HTR-8/SVneo (cell line): ENCODE measurements at regions not wholly inside any gene's neighbourhood (a gene's known extent, or its start where the extent isn't known, plus 50 kb on each side); places are given as distances from the start of the nearest gene placed in this dataset.
"Not testable (repeated sequence)": the region's sequence is repeated elsewhere in the genome, so short reads cannot be mapped to it uniquely, and the experiment has no call there.

ENCODE experiments used
- DNase-seq: peaks from one replicate; pipeline ENCODE4 v3.0.0; 2011; ENCODE audit warnings: low spot score, mixed read lengths; ENCODE audit not compliant: insufficient read length
- FAIRE-seq: peaks from 2 replicates; lab custom pipeline; 2011; peaks lifted over from hg19 to GRCh38; lab: Jason Lieb, UNC

DNA sequence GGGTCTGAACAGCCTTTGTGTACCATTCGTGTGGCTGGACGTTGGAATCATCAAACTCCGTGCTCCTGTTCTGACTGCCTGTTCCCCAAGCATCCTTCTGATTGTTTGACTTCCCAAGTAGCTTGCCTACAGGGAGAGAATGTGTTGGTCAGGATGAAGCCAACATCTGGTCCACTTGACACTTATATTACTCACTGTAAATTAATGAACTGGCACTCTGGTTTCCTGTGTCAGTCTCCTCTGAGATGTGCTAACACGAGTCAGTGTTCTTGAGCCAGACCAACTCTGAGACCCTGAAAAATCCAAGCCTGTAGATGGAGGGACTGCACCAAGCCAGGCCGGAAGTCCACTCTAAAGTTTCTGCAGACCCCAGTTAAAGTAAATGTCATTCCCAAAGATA, 440.9 kb downstream of the ZNF516 start:
- FAIRE-seq: no peak

DNA sequence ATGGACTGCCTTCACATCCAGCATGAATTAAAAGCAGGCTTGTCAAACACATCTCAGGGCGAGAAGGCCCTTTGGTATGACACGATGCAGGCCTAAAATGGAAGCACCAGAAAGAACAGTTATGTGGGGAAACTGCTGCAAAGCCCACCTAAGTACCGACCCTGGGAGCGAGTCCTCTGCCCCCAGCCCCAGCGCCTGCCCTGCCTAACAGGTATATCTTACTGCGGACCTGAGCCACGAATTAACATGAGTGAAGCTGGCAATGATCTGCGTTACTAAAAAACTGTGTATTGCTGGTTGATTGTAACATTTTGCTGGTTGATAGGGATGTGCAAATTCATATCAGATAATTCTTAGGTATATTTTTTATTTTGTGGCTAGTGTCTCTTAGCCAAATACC, 441.5 kb downstream of the ZNF516 start:
- no peak for DNase-seq
- FAIRE-seq: no peak

More for the DNA sequence above, 440.9 kb downstream of the ZNF516 start:
- DNase-seq: no peak

DNA sequence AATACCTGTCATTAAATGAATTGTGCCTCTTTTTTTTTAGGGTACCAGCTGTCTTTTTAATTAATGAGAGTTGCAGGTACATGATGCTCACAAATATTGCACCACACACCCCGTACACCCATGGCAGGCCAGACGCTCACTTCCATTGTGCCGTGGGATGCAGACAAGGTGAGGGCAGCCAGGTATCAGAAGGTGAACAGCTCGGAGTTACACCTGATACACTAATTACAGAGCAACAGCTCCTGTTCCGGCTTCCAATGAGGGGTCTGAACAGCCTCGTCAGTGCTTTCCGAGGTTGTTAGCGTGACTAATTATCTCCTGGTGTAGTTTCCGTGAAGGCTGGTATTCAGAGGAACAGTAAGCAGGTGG, 442.8 kb downstream of the ZNF516 start:
- DNase-seq (no peak), FAIRE-seq (no peak)

DNA sequence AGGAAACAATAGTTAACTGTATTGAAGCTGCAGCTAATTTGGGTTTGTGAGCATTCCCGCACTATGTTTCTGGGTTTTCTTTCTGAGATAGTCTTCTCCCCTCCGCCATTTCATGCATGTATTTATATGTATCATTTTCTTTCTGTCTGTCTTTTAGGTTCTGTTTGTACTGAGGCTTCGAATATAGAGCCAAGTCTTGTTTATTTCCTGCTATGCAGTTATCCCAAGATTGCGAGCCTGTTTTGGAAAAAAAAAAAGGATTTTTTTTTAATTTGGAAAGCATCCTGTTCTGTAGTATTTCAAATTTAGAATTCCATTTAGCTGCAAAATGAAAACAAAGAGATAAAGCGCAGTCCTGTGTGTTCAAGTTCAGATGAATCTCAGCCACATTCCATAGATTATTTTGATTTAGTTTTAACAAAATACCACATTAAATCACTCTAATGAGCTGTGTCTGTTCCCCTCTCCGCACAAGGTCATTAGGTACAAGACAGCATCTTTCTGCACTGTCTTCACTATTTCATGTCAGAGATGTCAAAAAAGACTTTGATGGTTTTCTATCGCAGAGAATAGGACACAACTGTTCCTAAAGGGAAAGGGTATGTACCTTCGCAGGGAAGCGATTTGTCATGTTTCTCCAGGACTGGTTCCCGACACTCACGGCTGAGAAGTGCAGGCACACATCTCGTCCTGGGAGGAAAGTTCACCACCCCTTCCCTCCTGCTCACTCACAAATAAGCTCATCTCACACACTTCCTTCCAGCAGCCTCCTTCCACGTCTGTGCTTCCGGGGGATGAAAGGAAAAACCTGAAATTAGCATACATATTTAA, 443.4 kb downstream of the ZNF516 start:
- FAIRE-seq: no peak
- no peak for DNase-seq

DNA sequence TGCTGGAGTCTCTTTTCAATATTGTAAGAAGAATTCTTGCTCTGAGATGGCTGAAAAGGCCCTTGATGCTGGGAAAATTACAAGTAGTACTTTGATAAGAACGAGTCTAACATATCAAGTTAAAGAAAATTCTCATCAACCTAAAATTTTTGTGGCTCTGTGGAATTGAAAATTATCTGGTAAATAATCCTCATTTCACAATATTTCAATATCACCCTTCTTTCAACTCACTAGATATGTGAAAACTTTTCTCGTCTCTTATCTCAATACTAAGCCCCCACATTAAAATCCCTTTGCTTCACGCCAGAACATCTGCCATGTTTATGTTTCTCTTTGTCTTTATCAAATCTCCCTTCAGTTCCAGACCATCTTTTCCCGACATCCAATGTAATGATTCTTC, 448.8 kb downstream of the ZNF516 start:
- no peak for FAIRE-seq
- no peak for DNase-seq

DNA sequence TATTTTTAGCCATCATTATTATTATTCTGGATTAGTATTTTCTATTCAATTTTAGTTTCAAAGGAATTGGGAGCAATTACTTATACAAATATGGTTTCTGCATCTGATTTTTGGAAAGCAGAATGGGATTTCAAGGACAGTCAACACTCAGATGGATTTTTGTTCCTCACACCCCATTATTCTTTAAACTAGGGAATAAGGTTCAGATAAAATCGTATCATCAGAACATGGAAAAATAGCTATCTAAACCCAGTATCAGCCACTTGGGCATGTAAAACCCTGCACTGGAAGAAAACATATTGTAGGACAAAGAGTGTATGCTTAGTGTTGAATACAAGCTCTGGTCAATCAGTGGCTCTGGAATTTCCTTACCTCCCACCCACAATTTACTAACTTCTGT, 452.5 kb downstream of the ZNF516 start:
- DNase-seq (no peak), FAIRE-seq (no peak)

DNA sequence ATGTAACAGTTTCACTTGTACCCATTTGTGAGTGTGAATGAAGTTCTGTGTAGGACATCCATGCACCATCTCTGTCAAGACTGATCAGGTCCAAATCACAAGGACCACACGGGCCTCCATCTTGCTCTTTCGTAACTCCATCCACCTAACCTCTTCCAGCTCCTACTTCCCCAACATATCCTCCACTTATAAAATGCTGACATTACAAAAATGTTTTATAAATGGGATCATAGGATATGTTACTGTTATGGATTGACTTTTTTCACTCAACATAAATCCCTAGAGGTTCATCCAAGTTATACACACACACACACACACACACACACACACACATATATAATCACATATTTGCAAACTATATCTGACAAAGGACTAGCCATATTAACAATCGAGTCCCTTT, 476.8 kb downstream of the ZNF516 start:
- no peak for DNase-seq
- FAIRE-seq: no peak

DNA sequence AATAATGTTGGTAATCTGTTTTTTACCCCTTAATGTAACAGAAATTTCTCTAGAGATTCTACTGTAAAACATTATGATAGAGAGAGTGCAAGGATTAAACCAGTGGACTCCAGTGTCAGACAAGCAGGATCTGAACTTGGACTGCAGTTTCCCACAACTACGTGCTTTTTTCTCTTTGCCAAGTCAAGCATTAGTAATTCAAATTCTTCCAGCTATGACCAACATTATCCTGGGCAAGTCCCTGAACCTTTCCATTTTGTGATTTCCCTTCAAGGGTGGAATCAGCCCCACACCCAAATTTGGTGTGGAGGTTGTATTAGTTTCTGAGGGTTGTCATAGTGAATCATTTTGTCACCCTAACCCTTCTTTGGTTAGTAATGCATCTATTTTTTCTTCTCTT, 482.0 kb downstream of the ZNF516 start:
- no peak for FAIRE-seq
- DNase-seq: no peak

DNA sequence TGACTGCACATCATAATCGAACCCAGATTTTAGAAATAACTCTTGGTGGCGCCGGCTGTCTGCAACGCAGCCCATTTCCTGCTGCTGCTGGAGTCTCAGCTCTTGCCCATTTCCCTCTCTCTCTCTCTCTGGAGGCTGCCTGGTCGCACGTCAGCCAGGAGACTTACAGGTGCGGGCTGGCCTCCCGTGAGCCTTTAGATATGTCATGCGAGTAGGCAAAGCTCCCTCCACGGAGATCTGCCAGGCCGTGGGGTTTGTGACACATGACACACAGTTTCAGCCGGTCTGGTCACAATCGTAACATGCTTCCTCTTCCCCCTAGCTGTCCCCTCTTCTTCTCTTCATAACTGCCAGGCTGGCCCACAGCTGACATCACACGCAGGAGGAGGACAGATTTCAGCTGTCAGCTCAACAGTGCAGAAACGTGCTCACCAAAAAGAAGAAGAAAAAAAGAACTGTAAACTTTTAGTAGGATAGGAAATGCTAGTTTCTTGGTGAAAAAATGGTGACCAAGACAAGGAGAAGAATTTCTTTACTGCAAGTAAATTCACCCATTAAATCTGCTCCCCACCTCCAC, 489.3 kb downstream of the ZNF516 start:
- no peak for FAIRE-seq

DNA sequence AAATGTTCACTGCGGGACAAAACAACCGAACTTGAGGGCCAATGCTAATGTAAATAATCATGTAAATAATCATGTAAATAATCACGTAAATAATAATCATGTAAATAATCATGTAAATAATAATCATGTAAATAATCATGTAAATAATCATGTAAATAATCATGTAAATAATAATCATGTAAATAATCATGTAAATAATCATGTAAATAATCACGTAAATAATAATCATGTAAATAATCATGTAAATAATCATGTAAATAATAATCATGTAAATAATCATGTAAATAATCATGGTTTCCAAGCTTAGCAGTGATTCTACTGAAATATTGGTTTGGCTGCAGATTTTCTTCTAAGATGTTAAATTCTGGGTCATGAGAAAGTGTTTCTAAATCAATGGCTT, 507.1 kb downstream of the ZNF516 start:
- not testable (repeated sequence) for FAIRE-seq, DNase-seq

More for the DNA sequence above, 489.3 kb downstream of the ZNF516 start:
- no peak for DNase-seq

DNA sequence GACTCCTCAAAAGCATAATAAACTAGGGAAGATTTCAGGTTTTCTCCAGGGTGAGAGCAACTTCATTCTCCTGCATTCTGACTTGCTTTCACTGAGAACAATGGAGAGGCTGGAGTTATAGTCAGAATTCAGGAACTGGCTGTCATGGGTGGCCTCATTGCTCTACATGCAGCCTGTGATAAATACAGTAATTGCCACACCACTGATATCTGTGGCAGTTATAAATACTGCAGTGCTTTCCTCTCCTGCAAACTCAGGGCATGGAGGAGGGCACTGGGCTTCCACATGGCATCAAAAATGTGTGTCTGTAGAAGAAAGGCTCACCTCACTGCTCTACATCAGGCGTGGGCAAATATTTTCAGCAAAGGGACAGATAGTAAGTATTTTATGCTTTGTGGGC, 510.2 kb downstream of the ZNF516 start:
- no peak for DNase-seq
- FAIRE-seq: no peak

DNA sequence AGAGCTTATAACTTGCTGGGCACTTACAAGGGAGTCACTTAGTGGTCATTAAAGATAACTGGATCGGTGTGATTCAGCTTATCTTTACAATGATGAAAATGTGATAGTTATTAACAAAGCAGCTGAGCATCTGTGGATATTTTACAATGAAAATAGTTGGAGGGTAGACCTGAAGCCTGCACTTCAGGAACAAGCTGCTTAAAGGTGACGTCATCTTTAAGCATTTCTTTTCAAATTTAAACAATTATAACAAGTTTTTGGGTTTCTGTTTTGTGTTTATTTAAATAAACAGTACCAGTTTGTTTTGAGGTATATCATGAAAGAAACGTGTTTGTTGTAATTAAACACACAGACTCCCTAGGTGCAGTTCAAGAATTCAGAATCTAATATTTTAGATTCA, 513.9 kb downstream of the ZNF516 start:
- FAIRE-seq: no peak
- no peak for DNase-seq

DNA sequence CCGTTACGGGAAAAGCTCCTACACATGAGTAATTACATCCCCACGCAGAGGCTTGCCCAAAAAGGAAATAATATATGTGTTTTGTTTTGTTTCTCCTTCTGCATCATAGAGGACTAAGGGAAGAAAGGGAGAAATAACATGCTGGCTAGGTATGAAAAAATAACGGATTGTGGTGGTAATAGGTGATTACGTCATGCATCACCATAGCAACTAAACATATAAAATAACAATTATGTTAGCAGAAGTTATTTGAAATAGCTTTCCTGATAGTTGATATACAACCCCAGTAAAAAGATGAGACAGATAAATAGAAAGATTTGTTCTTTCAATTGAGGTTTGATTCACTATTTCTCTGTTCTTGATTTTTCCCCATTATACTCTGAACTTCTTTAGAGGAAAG, 518.0 kb downstream of the ZNF516 start:
- FAIRE-seq (no peak), DNase-seq (no peak)

DNA sequence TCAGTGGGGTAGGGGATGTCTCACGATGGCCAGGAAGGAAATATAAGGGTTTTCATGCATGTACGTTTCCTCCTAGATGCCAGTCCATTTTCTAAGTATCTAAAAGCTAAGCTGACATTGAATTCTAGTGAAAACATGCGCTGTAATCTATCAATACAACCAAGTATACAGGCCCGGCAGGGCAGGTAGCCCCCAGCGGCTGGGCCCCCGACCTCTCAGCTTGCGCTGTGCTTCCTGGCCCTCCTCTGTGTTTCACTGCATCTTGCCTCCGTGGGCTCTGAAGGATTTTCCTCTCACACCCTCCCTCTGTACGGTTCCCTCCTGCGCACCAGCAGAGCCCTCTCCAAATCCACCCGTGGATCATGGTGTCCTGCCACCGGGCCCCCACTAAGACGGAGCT, 524.8 kb downstream of the ZNF516 start:
- FAIRE-seq (no peak), DNase-seq (no peak)

DNA sequence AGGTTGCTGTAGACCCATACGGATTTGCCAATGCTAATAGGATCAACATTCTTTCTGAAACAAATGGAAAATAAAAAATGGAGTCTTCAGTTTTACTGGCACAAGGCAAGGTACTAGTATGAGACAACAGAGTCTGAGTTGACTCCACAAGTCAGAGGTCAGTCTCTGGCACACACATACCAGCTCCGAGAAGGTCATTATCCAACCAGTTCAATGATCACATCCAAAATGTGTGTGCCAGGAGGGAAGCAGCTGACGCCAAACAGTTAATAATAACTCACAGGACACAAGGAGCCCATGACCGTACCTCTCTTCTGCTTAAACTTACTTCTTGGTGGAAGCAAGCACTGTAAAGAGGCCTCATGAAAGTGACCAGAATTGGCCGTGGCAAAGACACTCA, 528.6 kb downstream of the ZNF516 start:
- no peak for DNase-seq
- no peak for FAIRE-seq

DNA sequence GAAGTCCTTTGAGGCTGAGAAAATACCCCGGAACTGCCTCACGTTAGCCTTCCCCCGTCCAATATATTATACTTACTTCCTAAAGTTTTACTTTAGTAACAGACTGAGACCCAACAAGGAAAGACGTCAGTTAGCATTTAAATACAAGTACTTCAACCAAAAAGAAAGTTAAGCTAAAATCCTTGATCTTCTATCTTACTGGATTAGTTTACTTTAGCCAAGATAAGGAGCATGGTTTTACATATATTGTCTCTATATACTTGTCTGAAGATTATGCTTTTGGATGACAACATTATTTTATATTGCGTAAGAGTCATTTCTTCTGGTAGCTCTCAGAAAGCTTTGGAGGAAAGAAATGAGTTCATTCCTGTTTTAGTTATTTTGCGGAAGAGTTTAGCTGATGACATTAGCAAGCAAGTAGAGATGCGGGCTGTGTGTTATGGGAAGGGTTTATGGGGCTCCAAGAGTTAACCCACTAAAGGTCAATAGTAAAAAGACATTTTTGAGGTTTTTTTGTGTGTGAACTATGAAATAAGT, 532.9 kb downstream of the ZNF516 start:
- FAIRE-seq (no peak), DNase-seq (no peak)

DNA sequence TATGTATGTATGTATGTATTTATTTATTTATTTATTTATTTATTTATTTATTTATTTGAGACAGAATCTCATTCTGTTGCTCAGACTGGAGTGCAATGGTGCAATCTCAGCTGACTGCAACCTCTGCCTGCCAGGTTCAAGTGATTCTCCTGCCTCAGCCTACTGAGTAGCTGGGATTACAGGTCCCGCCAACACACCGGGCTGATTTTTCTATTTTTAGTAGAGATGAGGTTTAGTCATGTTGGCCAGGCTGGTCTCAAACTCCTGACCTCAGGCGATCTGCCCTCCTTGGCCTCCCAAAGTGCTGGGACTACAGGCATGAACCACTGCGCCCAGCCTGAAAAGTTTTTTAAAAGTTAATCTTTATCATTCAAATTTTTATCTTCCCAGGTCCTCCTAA, 532.9 kb upstream of the SMIM21 start:
- FAIRE-seq, DNase-seq: not testable (repeated sequence)

DNA sequence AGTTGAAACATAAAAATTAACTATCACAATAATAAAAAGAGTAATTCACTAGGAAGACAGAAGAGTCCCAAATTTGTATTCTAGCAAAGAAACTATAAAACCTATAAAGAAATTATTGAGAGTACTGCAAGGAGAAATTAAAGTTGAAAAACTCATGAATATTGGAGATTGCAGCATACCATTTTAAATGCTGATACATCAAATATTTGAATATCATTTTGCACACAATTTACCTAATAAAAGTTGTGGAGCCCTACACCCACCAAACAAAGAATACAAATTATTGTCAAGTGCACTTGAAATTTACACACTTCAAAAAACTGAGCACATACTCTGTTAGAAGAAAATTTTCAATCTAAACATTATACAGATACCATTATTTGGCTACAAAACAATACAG, 531.6 kb upstream of the SMIM21 start:
- no peak for FAIRE-seq
- DNase-seq: no peak

DNA sequence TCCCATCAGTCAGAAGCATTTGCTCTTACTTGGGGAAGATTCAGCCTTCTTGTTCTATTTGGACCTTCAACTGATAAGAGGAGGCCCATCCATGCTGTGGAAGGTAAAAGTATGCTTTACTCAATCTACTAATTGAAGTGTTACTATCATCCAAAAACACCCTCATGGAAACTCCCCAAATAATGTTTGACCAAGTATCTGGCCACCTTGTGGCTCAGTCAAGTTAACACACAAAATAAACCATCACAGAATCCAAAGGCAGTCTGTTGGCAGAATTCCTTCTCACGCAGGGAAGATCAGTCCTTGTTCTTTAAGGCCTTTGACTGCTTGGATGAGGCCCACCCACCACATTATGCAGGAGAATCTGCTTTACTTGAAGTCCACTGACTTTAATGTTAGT, 531.2 kb upstream of the SMIM21 start:
- FAIRE-seq: no peak

DNA sequence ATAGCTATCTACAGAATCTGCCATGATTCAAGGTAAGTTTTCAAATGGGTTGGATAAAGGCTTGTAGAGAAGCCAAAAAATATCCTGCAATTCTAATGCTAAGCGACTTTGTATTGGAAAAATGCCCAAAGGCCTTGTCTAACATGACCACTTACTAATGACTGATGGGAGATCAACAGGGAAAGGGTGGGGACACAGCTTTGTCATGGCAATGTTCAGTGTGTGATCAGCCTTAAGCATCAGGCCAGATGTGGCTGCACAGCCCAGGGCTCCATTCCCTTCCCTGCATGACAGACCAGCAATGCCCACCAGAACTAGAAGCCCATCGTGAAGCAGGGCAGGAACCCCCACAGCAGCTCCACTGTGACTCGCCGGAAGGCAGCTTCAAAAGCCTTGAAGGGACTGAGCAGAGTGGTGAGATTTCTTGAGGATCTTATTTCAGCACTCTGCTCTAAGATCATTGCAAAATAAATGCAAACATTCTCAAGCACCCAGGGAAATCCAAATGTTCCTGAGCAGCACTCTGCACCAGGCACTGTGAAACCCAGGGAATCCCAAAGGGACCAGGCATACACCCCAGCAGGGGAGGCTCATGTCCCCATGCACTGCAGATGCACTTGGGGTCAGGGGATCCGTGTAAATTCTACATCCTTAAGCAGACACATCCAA, 517.9 kb upstream of the SMIM21 start:
- DNase-seq (no peak), FAIRE-seq (no peak)

More for the DNA sequence above, 531.2 kb upstream of the SMIM21 start:
- DNase-seq: no peak

DNA sequence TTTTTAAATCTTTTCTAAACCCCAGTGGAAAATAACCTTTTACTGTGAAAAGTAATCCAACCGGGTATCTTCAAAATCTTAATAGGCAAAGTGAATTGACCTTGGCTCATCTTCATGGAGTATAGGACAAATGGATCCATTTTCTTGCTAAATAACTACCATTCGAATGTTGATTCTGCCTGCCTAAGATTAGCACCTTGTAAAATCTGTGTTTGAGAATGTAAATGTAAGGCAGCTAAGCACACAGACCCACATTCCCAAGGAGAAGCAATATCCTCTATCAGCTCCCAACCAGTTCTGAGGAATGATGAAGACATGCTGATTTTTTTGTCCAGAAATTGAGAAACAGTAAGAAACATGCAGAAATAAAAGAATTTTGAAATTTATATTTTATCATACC, 509.8 kb upstream of the SMIM21 start:
- DNase-seq: no peak
- no peak for FAIRE-seq
